H1 (cell line): ENCODE measurements at regions not wholly inside any gene's neighbourhood (a gene's known extent, or its start where the extent isn't known, plus 50 kb on each side); places are given as distances from the start of the nearest gene placed in this dataset.

Experiments
- EP300 ChIP-seq, 2 experiments: IDR thresholded peaks; 1 replicate in 1 of 2; 2 replicates in 1 of 2; pipeline ENCODE4 v1.6.1; 2011 to 2012; ENCODE audit warnings: low read depth in 2 of 2, low read length in 2 of 2, mild to moderate bottlenecking in 2 of 2, borderline replicate concordance in 1 of 2, inconsistent platforms in 1 of 2, moderate library complexity in 1 of 2

GRCh38 chrY:8327708-8328354 is 1009.4 kb upstream of the TSPY4 start (continued):
- no peak for TF ChIP-seq EP300 (IDR thresholded peaks at IDR 0.05; ENCODE audit: borderline replicate concordance in 1 of 2, low read depth in 2 of 2, low read length in 2 of 2)
